HUDEP-2 (cell line): ENCODE measurements at regions not wholly inside any gene's neighbourhood (a gene's known extent, or its start where the extent isn't known, plus 50 kb on each side); places are given as distances from the start of the nearest gene placed in this dataset.
"Not testable (repeated sequence)": the region's sequence is repeated elsewhere in the genome, so short reads cannot be mapped to it uniquely, and the experiment has no call there.

Experiments used
- DNase-seq, 76 experiments: peaks; one replicate each; lab custom pipeline; 2025; ENCODE audit not compliant: unreplicated experiment in 76 of 76; lab: John Stamatoyannopoulos, UW

- DNase-seq = peak in 5 of 76 experiments; percentile 6 to 22 (median 16)
Measured at GRCh38 chr17:77083531-77083930, 57.2 kb upstream of the SEC14L1 start.

- DNase-seq = no peak
Measured at GRCh38 chr17:77085926-77086432, 54.8 kb upstream of the SEC14L1 start.

- peak in 73 of 76 experiments; percentile 12 to 89 (median 63) for DNase-seq
Measured at GRCh38 chr17:77086433-77087010, 54.2 kb upstream of the SEC14L1 start.

- peak in 1 of 76 experiments; percentile 31 for DNase-seq
Measured at GRCh38 chr17:77087650-77088454, 52.9 kb upstream of the SEC14L1 start.

- DNase-seq = peak in 75 of 76 experiments; percentile 30 to 95 (median 88)
Measured at GRCh38 chr17:77088455-77089123, 52.2 kb upstream of the SEC14L1 start.

GRCh38 chr17:77089124-77089490 is 51.7 kb upstream of the SEC14L1 start:
- peak in 10 of 76 experiments; percentile 10 to 39 (median 18) for DNase-seq

GRCh38 chr17:77089949-77090348 is 50.8 kb upstream of the SEC14L1 start:
- DNase-seq = not testable (repeated sequence)

- DNase-seq = no peak
Measured at GRCh38 chr17:77090476-77090875, 50.3 kb upstream of the SEC14L1 start.
